ENCODE measurements at regions not wholly inside any gene's neighbourhood (a gene's known extent, or its start where the extent isn't known, plus 50 kb on each side); places are given as distances from the start of the nearest gene placed in this dataset.

GRCh38 chr13:57813651-57814050, 182.1 kb downstream of the PCDH17 start:
- intact Hi-C loops (cut with micrococcal nuclease; ENCODE audit: unreplicated experiment) = no loop called here
- H3K27me3 ChIP-seq (replicated peaks; ENCODE audit: insufficient read depth, low read depth, low read length, poor library complexity) = no peaks in the 10 kb centered on the region
- no peaks in the 10 kb centered on the region for H3K9me3 ChIP-seq (ENCODE audit: low read depth, low read length, poor library complexity, severe bottlenecking)
- peak; percentile 79 for DNase-seq (ENCODE audit: low spot score)
- H3K4me1 ChIP-seq (ENCODE audit: insufficient read depth, low read length, poor library complexity, severe bottlenecking) = peaks cover 12% of the 10 kb centered on the region
- no TSS peak for BruUV-seq (replicated peaks)
- no peak overlapping the region for H3K4me3 ChIP-seq (ENCODE audit: low read depth, low read length, poor library complexity, severe bottlenecking)
- ChIA-PET CTCF (no interaction called here), POLR2A (ENCODE audit: low non-redundant PET) (no interaction called here)
- no peak for TF ChIP-seq EZH2 (IDR thresholded peaks at IDR 0.05; ENCODE audit: borderline replicate concordance, low read depth, low read length, poor library complexity, severe bottlenecking)
- no peak for TF ChIP-seq CTCF (conservative IDR thresholded peaks at IDR 0.05; ENCODE audit: low read depth, low read length)
- no peaks in the 10 kb centered on the region for H3K36me3 ChIP-seq (ENCODE audit: insufficient read depth, low read length, poor library complexity, severe bottlenecking)
- H3K27ac ChIP-seq (ENCODE audit: low read depth, low read length, poor library complexity, severe bottlenecking) = no peak overlapping the region

DNA sequence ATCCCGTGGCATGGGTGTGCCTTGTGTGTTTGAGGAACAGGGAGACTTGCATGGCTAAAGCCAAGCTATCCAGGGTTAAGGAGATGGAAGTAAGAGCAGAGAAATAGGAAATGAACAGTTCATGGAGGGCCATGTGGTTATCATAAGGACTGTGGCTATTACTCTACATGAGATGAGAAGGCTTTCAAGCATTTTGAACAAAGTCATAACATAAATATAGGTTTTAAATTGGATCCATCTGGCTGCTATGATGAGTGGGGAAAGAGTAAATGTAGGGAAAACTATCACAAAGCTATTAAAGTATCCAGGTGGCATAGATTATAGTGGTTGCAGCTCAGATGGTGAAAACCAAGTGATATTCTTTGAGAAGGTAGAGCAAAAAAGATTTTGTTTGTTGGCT, 184.1 kb downstream of the PCDH17 start:
- no peak for DNase-seq (ENCODE audit: low spot score)
- H3K27me3 ChIP-seq (replicated peaks; ENCODE audit: insufficient read depth, low read depth, low read length, poor library complexity) = no peaks in the 10 kb centered on the region
- CTCF ChIA-PET = no interaction called here
- intact Hi-C loops (cut with micrococcal nuclease; ENCODE audit: unreplicated experiment) = no loop called here
- no peak for TF ChIP-seq EZH2 (IDR thresholded peaks at IDR 0.05; ENCODE audit: borderline replicate concordance, low read depth, low read length, poor library complexity, severe bottlenecking)
- TF ChIP-seq CTCF (conservative IDR thresholded peaks at IDR 0.05; ENCODE audit: low read depth, low read length) = no peak
- H3K4me3 ChIP-seq (ENCODE audit: low read depth, low read length, poor library complexity, severe bottlenecking) = no peak overlapping the region
- POLR2A ChIA-PET (ENCODE audit: low non-redundant PET) = no interaction called here
- no peak overlapping the region for H3K27ac ChIP-seq (ENCODE audit: low read depth, low read length, poor library complexity, severe bottlenecking)
- no peaks in the 10 kb centered on the region for H3K9me3 ChIP-seq (ENCODE audit: low read depth, low read length, poor library complexity, severe bottlenecking)
- H3K36me3 ChIP-seq (ENCODE audit: insufficient read depth, low read length, poor library complexity, severe bottlenecking) = no peaks in the 10 kb centered on the region
- peaks cover 12% of the 10 kb centered on the region for H3K4me1 ChIP-seq (ENCODE audit: insufficient read depth, low read length, poor library complexity, severe bottlenecking)
- BruUV-seq (replicated peaks) = no TSS peak

DNA sequence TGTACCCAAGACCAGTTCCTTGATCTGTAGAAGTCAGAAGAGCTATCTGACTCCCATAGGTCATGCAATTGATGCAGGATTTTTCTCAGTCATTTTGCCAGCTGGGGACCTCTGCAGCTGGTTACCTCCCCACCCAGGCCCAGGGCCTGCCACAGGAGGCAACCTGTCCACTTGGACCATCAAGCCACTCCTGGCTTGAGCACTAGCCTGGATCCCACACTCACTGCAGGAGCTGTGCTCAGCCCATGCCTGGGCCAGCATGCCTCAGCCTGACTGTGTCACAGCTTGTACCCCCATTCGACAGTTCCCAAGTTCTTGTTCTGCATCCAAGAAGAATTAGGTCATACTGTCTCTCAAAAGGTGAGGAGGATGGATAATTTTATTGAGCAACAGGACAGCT, 189.4 kb downstream of the PCDH17 start:
- CTCF ChIA-PET = no interaction called here
- TF ChIP-seq CTCF (conservative IDR thresholded peaks at IDR 0.05; ENCODE audit: low read depth, low read length) (no peak), EZH2 (IDR thresholded peaks at IDR 0.05; ENCODE audit: borderline replicate concordance, low read depth, low read length, poor library complexity, severe bottlenecking) (no peak)
- no peaks in the 10 kb centered on the region for H3K27me3 ChIP-seq (replicated peaks; ENCODE audit: insufficient read depth, low read depth, low read length, poor library complexity)
- H3K36me3 ChIP-seq (ENCODE audit: insufficient read depth, low read length, poor library complexity, severe bottlenecking) = no peaks in the 10 kb centered on the region
- intact Hi-C loops (cut with micrococcal nuclease; ENCODE audit: unreplicated experiment) = no loop called here
- no peaks in the 10 kb centered on the region for H3K4me1 ChIP-seq (ENCODE audit: insufficient read depth, low read length, poor library complexity, severe bottlenecking)
- no TSS peak for BruUV-seq (replicated peaks)
- H3K9me3 ChIP-seq (ENCODE audit: low read depth, low read length, poor library complexity, severe bottlenecking) = no peaks in the 10 kb centered on the region
- no peak overlapping the region for H3K4me3 ChIP-seq (ENCODE audit: low read depth, low read length, poor library complexity, severe bottlenecking)
- H3K27ac ChIP-seq (ENCODE audit: low read depth, low read length, poor library complexity, severe bottlenecking) = no peak overlapping the region
- no peak for DNase-seq (ENCODE audit: low spot score)
- POLR2A ChIA-PET (ENCODE audit: low non-redundant PET) = no interaction called here

All from A673 (cell line).